SK-N-MC (cell line): ENCODE measurements at regions not wholly inside any gene's neighbourhood (a gene's known extent, or its start where the extent isn't known, plus 50 kb on each side); places are given as distances from the start of the nearest gene placed in this dataset.

Source experiments
- EZH2 ChIP-seq: fragments of 200-600 bp; sonication (generic); IDR thresholded peaks from one replicate; pipeline ENCODE4 v1.6.1; 2017; ENCODE audit warnings: antibody characterized with exemption
- FOXP2 ChIP-seq: optimal IDR thresholded peaks from 2 replicates; pipeline ENCODE3; 2011; ENCODE audit warnings: mild to moderate bottlenecking, moderate library complexity; ENCODE audit not compliant: insufficient read depth; ENCODE audit errors: extremely low read length, control extremely low read depth
- POLR2AphosphoS5 ChIP-seq: IDR thresholded peaks from 2 replicates; pipeline ENCODE4 v1.6.1; 2012; ENCODE audit warnings: mild to moderate bottlenecking, low read depth, low read length, borderline replicate concordance

- TF ChIP-seq POLR2AphosphoS5: no peak
- TF ChIP-seq EZH2: no peak
- no peak for TF ChIP-seq FOXP2
Observed at GRCh38 chrX:104310657-104311254, 56.0 kb upstream of the ESX1 start.
